ENCODE measurements at regions not wholly inside any gene's neighbourhood (a gene's known extent, or its start where the extent isn't known, plus 50 kb on each side); places are given as distances from the start of the nearest gene placed in this dataset.

DNA sequence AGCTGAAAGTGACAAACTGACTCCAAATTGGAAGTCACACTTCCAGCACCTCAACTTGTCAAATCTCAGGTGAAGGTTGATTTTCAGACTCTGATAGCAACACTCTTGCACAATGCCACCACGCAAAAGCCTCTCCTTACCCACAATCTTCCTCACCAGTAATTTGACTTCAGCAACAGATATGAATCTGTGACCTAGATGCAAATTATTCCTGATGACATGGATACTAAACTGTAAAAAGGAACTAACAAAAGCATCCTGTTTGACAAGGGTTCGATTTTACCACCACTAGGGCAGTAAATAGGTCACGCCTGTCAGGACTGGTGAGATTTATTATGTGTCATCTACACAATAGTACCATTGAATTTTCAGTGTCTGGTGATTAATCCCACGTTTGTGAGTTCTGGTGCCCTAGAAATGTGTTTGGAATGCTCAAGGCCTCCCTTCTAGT lies 134.4 kb upstream of the COL21A1 start (continued):
- no peak for TF ChIP-seq CREB1 (IDR thresholded peaks at IDR 0.05)
- TF ChIP-seq CREB1 (CRISPR knock-in tag; IDR thresholded peaks at IDR 0.05): no peak
- no peak for TF ChIP-seq ZNF432 (CRISPR knock-in tag; IDR thresholded peaks at IDR 0.05; ENCODE audit: borderline replicate concordance)
- TF ChIP-seq, protein P1, sequence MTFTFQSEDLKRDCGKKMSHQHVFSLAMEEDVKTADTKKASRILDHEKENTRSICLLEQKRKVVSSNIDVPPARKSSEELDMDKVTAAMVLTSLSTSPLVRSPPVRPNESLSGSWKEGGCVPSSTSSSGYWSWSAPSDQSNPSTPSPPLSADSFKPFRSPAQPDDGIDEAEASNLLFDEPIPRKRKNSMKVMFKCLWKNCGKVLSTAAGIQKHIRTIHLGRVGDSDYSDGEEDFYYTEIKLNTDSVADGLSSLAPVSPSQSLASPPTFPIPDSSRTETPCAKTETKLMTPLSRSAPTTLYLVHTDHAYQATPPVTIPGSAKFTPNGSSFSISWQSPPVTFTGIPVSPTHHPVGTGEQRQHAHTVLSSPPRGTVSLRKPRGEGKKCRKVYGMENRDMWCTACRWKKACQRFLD (CRISPR knock-in tag; IDR thresholded peaks at IDR 0.05; ENCODE audit: borderline replicate concordance): no peak
- TF ChIP-seq, protein P2, sequence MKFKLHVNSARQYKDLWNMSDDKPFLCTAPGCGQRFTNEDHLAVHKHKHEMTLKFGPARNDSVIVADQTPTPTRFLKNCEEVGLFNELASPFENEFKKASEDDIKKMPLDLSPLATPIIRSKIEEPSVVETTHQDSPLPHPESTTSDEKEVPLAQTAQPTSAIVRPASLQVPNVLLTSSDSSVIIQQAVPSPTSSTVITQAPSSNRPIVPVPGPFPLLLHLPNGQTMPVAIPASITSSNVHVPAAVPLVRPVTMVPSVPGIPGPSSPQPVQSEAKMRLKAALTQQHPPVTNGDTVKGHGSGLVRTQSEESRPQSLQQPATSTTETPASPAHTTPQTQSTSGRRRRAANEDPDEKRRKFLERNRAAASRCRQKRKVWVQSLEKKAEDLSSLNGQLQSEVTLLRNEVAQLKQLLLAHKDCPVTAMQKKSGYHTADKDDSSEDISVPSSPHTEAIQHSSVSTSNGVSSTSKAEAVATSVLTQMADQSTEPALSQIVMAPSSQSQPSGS (CRISPR knock-in tag; IDR thresholded peaks at IDR 0.05): no peak
- TF ChIP-seq, protein P3, sequence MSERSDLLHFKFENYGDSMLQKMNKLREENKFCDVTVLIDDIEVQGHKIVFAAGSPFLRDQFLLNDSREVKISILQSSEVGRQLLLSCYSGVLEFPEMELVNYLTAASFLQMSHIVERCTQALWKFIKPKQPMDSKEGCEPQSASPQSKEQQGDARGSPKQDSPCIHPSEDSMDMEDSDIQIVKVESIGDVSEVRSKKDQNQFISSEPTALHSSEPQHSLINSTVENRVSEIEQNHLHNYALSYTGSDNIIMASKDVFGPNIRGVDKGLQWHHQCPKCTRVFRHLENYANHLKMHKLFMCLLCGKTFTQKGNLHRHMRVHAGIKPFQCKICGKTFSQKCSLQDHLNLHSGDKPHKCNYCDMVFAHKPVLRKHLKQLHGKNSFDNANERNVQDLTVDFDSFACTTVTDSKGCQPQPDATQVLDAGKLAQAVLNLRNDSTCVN (CRISPR knock-in tag; IDR thresholded peaks at IDR 0.05; ENCODE audit: borderline replicate concordance): no peak
- no peak for TF ChIP-seq ZNF556 (CRISPR knock-in tag; IDR thresholded peaks at IDR 0.05; ENCODE audit: borderline replicate concordance)
- no peak for TF ChIP-seq ZNF34 (CRISPR knock-in tag; IDR thresholded peaks at IDR 0.05; ENCODE audit: borderline replicate concordance)
- no peak for TF ChIP-seq CHD4 (IDR thresholded peaks at IDR 0.05; ENCODE audit: borderline replicate concordance, low read length)
- no peak for TF ChIP-seq ZNF12 (CRISPR knock-in tag; IDR thresholded peaks at IDR 0.05)
- no peak for TF ChIP-seq HCFC1 (IDR thresholded peaks at IDR 0.05; ENCODE audit: low read depth, low read length)
- TF ChIP-seq, protein P4, sequence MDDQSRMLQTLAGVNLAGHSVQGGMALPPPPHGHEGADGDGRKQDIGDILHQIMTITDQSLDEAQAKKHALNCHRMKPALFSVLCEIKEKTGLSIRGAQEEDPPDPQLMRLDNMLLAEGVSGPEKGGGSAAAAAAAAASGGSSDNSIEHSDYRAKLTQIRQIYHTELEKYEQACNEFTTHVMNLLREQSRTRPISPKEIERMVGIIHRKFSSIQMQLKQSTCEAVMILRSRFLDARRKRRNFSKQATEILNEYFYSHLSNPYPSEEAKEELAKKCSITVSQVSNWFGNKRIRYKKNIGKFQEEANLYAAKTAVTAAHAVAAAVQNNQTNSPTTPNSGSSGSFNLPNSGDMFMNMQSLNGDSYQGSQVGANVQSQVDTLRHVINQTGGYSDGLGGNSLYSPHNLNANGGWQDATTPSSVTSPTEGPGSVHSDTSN (CRISPR knock-in tag; IDR thresholded peaks at IDR 0.05; ENCODE audit: borderline replicate concordance): no peak
- TF ChIP-seq HNF4G (IDR thresholded peaks at IDR 0.05; ENCODE audit: borderline replicate concordance, low read depth, low read length): no peak
- no peak for TF ChIP-seq HNF4G (CRISPR knock-in tag; IDR thresholded peaks at IDR 0.05; ENCODE audit: borderline replicate concordance, low read depth)
- no peak for TF ChIP-seq ZNF782 (CRISPR knock-in tag; IDR thresholded peaks at IDR 0.05; ENCODE audit: borderline replicate concordance)
- TF ChIP-seq, protein P5, sequence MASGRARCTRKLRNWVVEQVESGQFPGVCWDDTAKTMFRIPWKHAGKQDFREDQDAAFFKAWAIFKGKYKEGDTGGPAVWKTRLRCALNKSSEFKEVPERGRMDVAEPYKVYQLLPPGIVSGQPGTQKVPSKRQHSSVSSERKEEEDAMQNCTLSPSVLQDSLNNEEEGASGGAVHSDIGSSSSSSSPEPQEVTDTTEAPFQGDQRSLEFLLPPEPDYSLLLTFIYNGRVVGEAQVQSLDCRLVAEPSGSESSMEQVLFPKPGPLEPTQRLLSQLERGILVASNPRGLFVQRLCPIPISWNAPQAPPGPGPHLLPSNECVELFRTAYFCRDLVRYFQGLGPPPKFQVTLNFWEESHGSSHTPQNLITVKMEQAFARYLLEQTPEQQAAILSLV (CRISPR knock-in tag; IDR thresholded peaks at IDR 0.05; ENCODE audit: borderline replicate concordance): no peak
- peak; percentile 62; the same call in 1 of the 2 replicates for TF ChIP-seq HOXD1 (CRISPR knock-in tag; IDR thresholded peaks at IDR 0.05)
- TF ChIP-seq, protein P6, sequence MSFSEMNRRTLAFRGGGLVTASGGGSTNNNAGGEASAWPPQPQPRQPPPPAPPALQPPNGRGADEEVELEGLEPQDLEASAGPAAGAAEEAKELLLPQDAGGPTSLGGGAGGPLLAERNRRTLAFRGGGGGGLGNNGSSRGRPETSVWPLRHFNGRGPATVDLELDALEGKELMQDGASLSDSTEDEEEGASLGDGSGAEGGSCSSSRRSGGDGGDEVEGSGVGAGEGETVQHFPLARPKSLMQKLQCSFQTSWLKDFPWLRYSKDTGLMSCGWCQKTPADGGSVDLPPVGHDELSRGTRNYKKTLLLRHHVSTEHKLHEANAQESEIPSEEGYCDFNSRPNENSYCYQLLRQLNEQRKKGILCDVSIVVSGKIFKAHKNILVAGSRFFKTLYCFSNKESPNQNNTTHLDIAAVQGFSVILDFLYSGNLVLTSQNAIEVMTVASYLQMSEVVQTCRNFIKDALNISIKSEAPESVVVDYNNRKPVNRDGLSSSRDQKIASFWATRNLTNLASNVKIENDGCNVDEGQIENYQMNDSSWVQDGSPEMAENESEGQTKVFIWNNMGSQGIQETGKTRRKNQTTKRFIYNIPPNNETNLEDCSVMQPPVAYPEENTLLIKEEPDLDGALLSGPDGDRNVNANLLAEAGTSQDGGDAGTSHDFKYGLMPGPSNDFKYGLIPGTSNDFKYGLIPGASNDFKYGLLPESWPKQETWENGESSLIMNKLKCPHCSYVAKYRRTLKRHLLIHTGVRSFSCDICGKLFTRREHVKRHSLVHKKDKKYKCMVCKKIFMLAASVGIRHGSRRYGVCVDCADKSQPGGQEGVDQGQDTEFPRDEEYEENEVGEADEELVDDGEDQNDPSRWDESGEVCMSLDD (CRISPR knock-in tag; IDR thresholded peaks at IDR 0.05; ENCODE audit: borderline replicate concordance): no peak
- TF ChIP-seq SOX6 (IDR thresholded peaks at IDR 0.05): no peak
- TF ChIP-seq SOX6 (CRISPR knock-in tag; IDR thresholded peaks at IDR 0.05): peak; percentile 59
- no peak for TF ChIP-seq IRF2 (CRISPR knock-in tag; IDR thresholded peaks at IDR 0.05)
- TF ChIP-seq KAT7 (CRISPR knock-in tag; IDR thresholded peaks at IDR 0.05; ENCODE audit: borderline replicate concordance): no peak
- no peak for TF ChIP-seq ZNF850 (CRISPR knock-in tag; conservative IDR thresholded peaks at IDR 0.05)

All from HepG2 (cell line).